ENCODE measurements at regions not wholly inside any gene's neighbourhood (a gene's known extent, or its start where the extent isn't known, plus 50 kb on each side); places are given as distances from the start of the nearest gene placed in this dataset.

- Histone ChIP-seq H3K36me3 (ENCODE audit: insufficient read depth, low read length) (no peaks in the 10 kb centered on the region), H3K79me2 (ENCODE audit: insufficient read depth, low read depth, low read length) (no peaks in the 10 kb centered on the region), H3K4me1 (ENCODE audit: insufficient read depth, low read length, poor library complexity, severe bottlenecking) (no peaks in the 10 kb centered on the region), H3K9me2 (ENCODE audit: insufficient read depth, low read length) (no peaks in the 10 kb centered on the region), H3K4me3 (ENCODE audit: low read depth, low read length, poor library complexity, severe bottlenecking) (no peak overlapping the region), H4K20me1 (ENCODE audit: insufficient read depth, low read length) (no peaks in the 10 kb centered on the region), H3K4me2 (ENCODE audit: low read length) (no peak overlapping the region), H3K27ac (ENCODE audit: low read depth, low read length, poor library complexity, severe bottlenecking) (no peak overlapping the region), H2AFZ (ENCODE audit: low read length) (no peak overlapping the region), H3K9me3 (ENCODE audit: low read length) (no peaks in the 10 kb centered on the region)
- no TSS peak for BruUV-seq (replicated peaks)
- DNase-seq (ENCODE audit: low spot score), result no peak
- intact Hi-C loops (cut with micrococcal nuclease; ENCODE audit: unreplicated experiment), result no loop called here
- ChIA-PET CTCF (ENCODE audit: unreplicated experiment) (no interaction called here), POLR2A (interaction anchor here (0.5 kb wide), 1 partner anchor 12 kb away, joined by 3 read pairs; no protein-coding TSS in a partner anchor)
- TF ChIP-seq CTCF (conservative IDR thresholded peaks at IDR 0.05; ENCODE audit: low read length) (no peak), EZH2phosphoT487 (IDR thresholded peaks at IDR 0.05; ENCODE audit: borderline replicate concordance, low read depth, low read length) (no peak)
Observed at GRCh38 chr3:159896543-159896942, 92.1 kb upstream of the IL12A start.

- TF ChIP-seq EZH2phosphoT487 (IDR thresholded peaks at IDR 0.05; ENCODE audit: borderline replicate concordance, low read depth, low read length), result no peak
- no peak for TF ChIP-seq CTCF (conservative IDR thresholded peaks at IDR 0.05; ENCODE audit: low read length)
- no peak for DNase-seq (ENCODE audit: low spot score)
- Histone ChIP-seq H3K9me2 (ENCODE audit: insufficient read depth, low read length) (no peaks in the 10 kb centered on the region), H3K4me1 (ENCODE audit: insufficient read depth, low read length, poor library complexity, severe bottlenecking) (no peaks in the 10 kb centered on the region), H3K9me3 (ENCODE audit: low read length) (no peaks in the 10 kb centered on the region), H3K36me3 (ENCODE audit: insufficient read depth, low read length) (no peaks in the 10 kb centered on the region), H3K4me2 (ENCODE audit: low read length) (no peak overlapping the region), H3K79me2 (ENCODE audit: insufficient read depth, low read depth, low read length) (no peaks in the 10 kb centered on the region), H3K4me3 (ENCODE audit: low read depth, low read length, poor library complexity, severe bottlenecking) (no peak overlapping the region), H4K20me1 (ENCODE audit: insufficient read depth, low read length) (no peaks in the 10 kb centered on the region), H2AFZ (ENCODE audit: low read length) (no peak overlapping the region), H3K27ac (ENCODE audit: low read depth, low read length, poor library complexity, severe bottlenecking) (no peak overlapping the region)
- intact Hi-C loops (cut with micrococcal nuclease; ENCODE audit: unreplicated experiment), result no loop called here
- POLR2A ChIA-PET, result interaction anchor here (1.2 kb wide), 1 partner anchor 14 kb away, joined by 3 read pairs; no protein-coding TSS in a partner anchor
- CTCF ChIA-PET (ENCODE audit: unreplicated experiment), result no interaction called here
- no TSS peak for BruUV-seq (replicated peaks)
Observed at GRCh38 chr3:159897331-159898075, 91.1 kb upstream of the IL12A start.

GRCh38 chr3:159898147-159898546 lies 90.5 kb upstream of the IL12A start:
- Histone ChIP-seq H3K4me1 (ENCODE audit: insufficient read depth, low read length, poor library complexity, severe bottlenecking) (no peaks in the 10 kb centered on the region), H3K4me3 (ENCODE audit: low read depth, low read length, poor library complexity, severe bottlenecking) (no peak overlapping the region), H3K9me3 (ENCODE audit: low read length) (no peaks in the 10 kb centered on the region), H3K36me3 (ENCODE audit: insufficient read depth, low read length) (no peaks in the 10 kb centered on the region), H3K9me2 (ENCODE audit: insufficient read depth, low read length) (no peaks in the 10 kb centered on the region), H3K4me2 (ENCODE audit: low read length) (no peak overlapping the region), H3K79me2 (ENCODE audit: insufficient read depth, low read depth, low read length) (no peaks in the 10 kb centered on the region), H2AFZ (ENCODE audit: low read length) (no peak overlapping the region), H4K20me1 (ENCODE audit: insufficient read depth, low read length) (no peaks in the 10 kb centered on the region), H3K27ac (ENCODE audit: low read depth, low read length, poor library complexity, severe bottlenecking) (no peak overlapping the region)
- no TSS peak for BruUV-seq (replicated peaks)
- TF ChIP-seq CTCF (conservative IDR thresholded peaks at IDR 0.05; ENCODE audit: low read length) (no peak), EZH2phosphoT487 (IDR thresholded peaks at IDR 0.05; ENCODE audit: borderline replicate concordance, low read depth, low read length) (no peak)
- CTCF ChIA-PET (ENCODE audit: unreplicated experiment), result no interaction called here
- POLR2A ChIA-PET, result interaction anchor here (1.2 kb wide), 1 partner anchor 13 kb away, joined by 3 read pairs; no protein-coding TSS in a partner anchor
- DNase-seq (ENCODE audit: low spot score), result no peak
- intact Hi-C loops (cut with micrococcal nuclease; ENCODE audit: unreplicated experiment), result no loop called here

All from OCI-LY7 (cell line).